K562 (cell line): ENCODE measurements at regions not wholly inside any gene's neighbourhood (a gene's known extent, or its start where the extent isn't known, plus 50 kb on each side); places are given as distances from the start of the nearest gene placed in this dataset.

ENCODE experiments used
- ATAC-seq: fragments of 200-7000 bp; cut with Tn5 transposase; 3 replicates; pipeline ENCODE4 v1.9.1; 2020; ENCODE audit warnings: moderate library complexity
- BruUV-seq: library from RNA; stranded (reverse); fragments of 400-500 nt; replicated peaks from 2 replicates; lab custom pipeline; 2021; lab: Mats Ljungman, UMichigan
- CTCF ChIA-PET: fragments of 300-600 bp; formaldehyde crosslinking; extraction: SDS; loops from one replicate; lab custom pipeline; 2021; ENCODE audit warnings: low intra/inter-chr PET ratio; lab: Yijun Ruan, JAX
- POLR2A ChIA-PET: fragments of 300-600, 350-650 bp; sonication (Branson Sonifier 250); formaldehyde crosslinking; extraction: SDS; loops from one replicate; lab custom pipeline; 2021; ENCODE audit warnings: antibody characterized with exemption, inconsistent platforms; lab: Yijun Ruan, JAX
- DNase-seq, 4 experiments: peaks; one replicate each; pipeline versions ENCODE4 v3.0.0 to v3.0.0-alpha.2; 2011 to 2018; ENCODE audit warnings: low spot score in 3 of 4, mixed read lengths in 3 of 4; ENCODE audit errors: extremely low read depth in 1 of 4
- FAIRE-seq: peaks from 2 replicates; lab custom pipeline; 2011; peaks lifted over from hg19 to GRCh38; lab: Jason Lieb, UNC
- H2AFZ ChIP-seq: 2 replicates; pipeline ENCODE4 v1.6.0; 2011; ENCODE audit warnings: low read depth, low read length, control low read depth, inconsistent platforms
- H3K27ac ChIP-seq: fragments of 200-600 bp; 3 replicates; pipeline ENCODE4 v1.8.0; 2011; ENCODE audit warnings: low read depth, mild to moderate bottlenecking, control low read depth, inconsistent platforms, low read length, moderate library complexity, mixed read lengths; ENCODE audit errors: extremely low read depth
- H3K27me3 ChIP-seq, 2 experiments: fragments of 300-600 bp in 1 of 2; 2 replicates in 1 of 2; 3 replicates in 1 of 2; pipeline versions ENCODE4 v1.6.0 to v1.8.0; 2011; ENCODE audit warnings: inconsistent platforms in 2 of 2, low read length in 2 of 2, mild to moderate bottlenecking in 1 of 2, mixed read lengths in 1 of 2, moderate library complexity in 1 of 2; ENCODE audit not compliant: control insufficient read depth in 2 of 2, insufficient read depth in 2 of 2
- H3K36me3 ChIP-seq: fragments of 300-600 bp; 3 replicates; pipeline ENCODE4 v1.8.0; 2011; ENCODE audit warnings: mild to moderate bottlenecking, low read length, inconsistent platforms; ENCODE audit not compliant: control insufficient read depth, insufficient read depth
- H3K4me1 ChIP-seq, 2 experiments: fragments of 200-600 bp in 1 of 2; replicated peaks in 1 of 2; 2 replicates in 1 of 2; 3 replicates in 1 of 2; pipeline versions ENCODE4 v1.5.1 to v1.8.0; 2011; ENCODE audit warnings: inconsistent platforms in 2 of 2, low read length in 2 of 2, mild to moderate bottlenecking in 1 of 2, mixed read lengths in 1 of 2, moderate library complexity in 1 of 2; ENCODE audit not compliant: control insufficient read depth in 2 of 2, insufficient read depth in 2 of 2
- H3K4me2 ChIP-seq: 2 replicates; pipeline ENCODE4 v1.6.1; 2011; ENCODE audit warnings: low read length, control low read depth, inconsistent platforms, mixed read lengths; ENCODE audit not compliant: insufficient read depth
- H3K4me3 ChIP-seq: fragments of 200-600 bp; sonication (generic), shearing (Covaris generic); 2 replicates; pipeline ENCODE4 v1.5.1; 2016; ENCODE audit warnings: control low read depth, inconsistent platforms
- H3K79me2 ChIP-seq: fragments of 200-600 bp; 3 replicates; pipeline ENCODE4 v1.8.0; 2011; ENCODE audit warnings: low read length, inconsistent platforms; ENCODE audit not compliant: control insufficient read depth, insufficient read depth
- H3K9ac ChIP-seq, 2 experiments: 2 replicates each; pipeline versions ENCODE4 v1.6.0 to v1.6.1; 2011; ENCODE audit warnings: low read depth in 2 of 2, low read length in 2 of 2, control low read depth in 1 of 2, inconsistent platforms in 1 of 2, mild to moderate bottlenecking in 1 of 2, mixed read lengths in 1 of 2; ENCODE audit not compliant: insufficient read depth in 1 of 2
- H3K9me1 ChIP-seq: one replicate; pipeline ENCODE4 v1.6.0; 2011; ENCODE audit warnings: inconsistent platforms, mild to moderate bottlenecking, low read length, moderate library complexity; ENCODE audit not compliant: control insufficient read depth, insufficient read depth
- H3K9me3 ChIP-seq: replicated peaks from 2 replicates; pipeline ENCODE4 v1.5.1; 2011; ENCODE audit warnings: low read depth, low read length, inconsistent platforms; ENCODE audit not compliant: control insufficient read depth, insufficient read depth
- H4K20me1 ChIP-seq: replicated peaks from 2 replicates; pipeline ENCODE4 v1.6.1; 2011; ENCODE audit warnings: low read length, inconsistent platforms, mixed read lengths; ENCODE audit not compliant: control insufficient read depth, insufficient read depth
- BRD4 ChIP-seq: fragments of 200-600 bp; sonication (generic); IDR thresholded peaks from 2 replicates; pipeline ENCODE4 v1.6.1; 2017; ENCODE audit warnings: inconsistent platforms
- CHCHD3 ChIP-seq: fragments of 250-450 bp; sonication (Bioruptor Pico); IDR thresholded peaks from 2 replicates; pipeline ENCODE4 v2.1.2; 2022; ENCODE audit warnings: mild to moderate bottlenecking
- CREB1 ChIP-seq, 2 experiments: sonication (generic) in 1 of 2; formaldehyde crosslinking in 1 of 2; IDR thresholded peaks; 2 replicates each; pipeline versions ENCODE4 v1.6.1 to v1.8.0; 2012 to 2022; ENCODE audit warnings: inconsistent platforms in 1 of 2, mild to moderate bottlenecking in 1 of 2, missing genetic modification reagents in 1 of 2, moderate library complexity in 1 of 2
- FOXJ2 ChIP-seq: fragments of 200-800 bp; sonication (Bioruptor generic); IDR thresholded peaks from 2 replicates; pipeline ENCODE4 v1.6.1; 2016; ENCODE audit warnings: missing genetic modification characterization, missing compliant biosample characterization
- GATA2 ChIP-seq: sonication (generic); formaldehyde crosslinking; IDR thresholded peaks from 2 replicates; pipeline ENCODE4 v1.4.0; 2020; ENCODE audit warnings: mild to moderate bottlenecking, missing genetic modification reagents
- SOX6 ChIP-seq: fragments of 450-650 bp; IDR thresholded peaks from 2 replicates; pipeline ENCODE4 v1.6.1; 2014; ENCODE audit warnings: mild to moderate bottlenecking
- WGBS: fragments of 100-300 bp; shearing (Covaris generic); methylation state at CpG from one replicate; pipeline ENCODE4 v1.1.6; 2016; ENCODE audit warnings: low coverage, mixed read lengths; ENCODE audit not compliant: insufficient coverage; ENCODE audit errors: missing lambda C conversion rate; 5-methylcytosine and 5-hydroxymethylcytosine counted together
- in situ Hi-C: fragments of 300-500 bp; cut with MboI; formaldehyde crosslinking; loops from 4 replicates; pipeline ENCODE4 v1.15.0; 2018; ENCODE audit warnings: inconsistent platforms, mixed read lengths
- intact Hi-C: fragments of 100-400 bp; cut with micrococcal nuclease; formaldehyde crosslinking; loops from 2 replicates; pipeline ENCODE4 v1.14.2; 2022
- TF ChIP-seq, protein P1 (sequence below): fragments of 450-650 bp; IDR thresholded peaks from 2 replicates; pipeline ENCODE4 v1.6.1; 2018; ENCODE audit not compliant: partially characterized antibody
- TF ChIP-seq, protein P2 (sequence below): sonication (generic); formaldehyde crosslinking; IDR thresholded peaks from 2 replicates; pipeline ENCODE4 v1.5.0; 2020; ENCODE audit warnings: missing genetic modification reagents

GRCh38 chr14:101020834-101021370, 117.4 kb upstream of the RTL1 start:
- WGBS = 1% methylated on average over 6 of the region's 7 CpGs
- Histone ChIP-seq H2AFZ (no peak overlapping the region), H3K9me3 (no peaks in the 10 kb centered on the region), H3K27ac (no peak overlapping the region), H3K79me2 (no peaks in the 10 kb centered on the region), H4K20me1 (no peaks in the 10 kb centered on the region), H3K9me1 (no peaks in the 10 kb centered on the region), H3K4me2 (no peak overlapping the region), H3K36me3 (no peaks in the 10 kb centered on the region), H3K27me3 (peaks cover 0 to 29% of the 10 kb centered on the region in 2 experiments; a peak in 2 of 5 replicates), H3K4me3 (no peak overlapping the region), H3K4me1 (no peaks in the 10 kb centered on the region; a peak in 1 of 5 replicates), H3K9ac (no peak overlapping the region)
- CTCF ChIA-PET = no interaction called here
- no peak for FAIRE-seq
- no TSS peak for BruUV-seq
- POLR2A ChIA-PET = interaction anchor here (0.6 kb wide), 1 partner anchor 16 kb away, joined by 3 read pairs; no protein-coding TSS in a partner anchor
- DNase-seq = no peak
- ATAC-seq = no peak
- no peak for TF ChIP-seq BRD4
- no peak for TF ChIP-seq GATA2
- no peak for TF ChIP-seq FOXJ2
- TF ChIP-seq, protein P1, sequence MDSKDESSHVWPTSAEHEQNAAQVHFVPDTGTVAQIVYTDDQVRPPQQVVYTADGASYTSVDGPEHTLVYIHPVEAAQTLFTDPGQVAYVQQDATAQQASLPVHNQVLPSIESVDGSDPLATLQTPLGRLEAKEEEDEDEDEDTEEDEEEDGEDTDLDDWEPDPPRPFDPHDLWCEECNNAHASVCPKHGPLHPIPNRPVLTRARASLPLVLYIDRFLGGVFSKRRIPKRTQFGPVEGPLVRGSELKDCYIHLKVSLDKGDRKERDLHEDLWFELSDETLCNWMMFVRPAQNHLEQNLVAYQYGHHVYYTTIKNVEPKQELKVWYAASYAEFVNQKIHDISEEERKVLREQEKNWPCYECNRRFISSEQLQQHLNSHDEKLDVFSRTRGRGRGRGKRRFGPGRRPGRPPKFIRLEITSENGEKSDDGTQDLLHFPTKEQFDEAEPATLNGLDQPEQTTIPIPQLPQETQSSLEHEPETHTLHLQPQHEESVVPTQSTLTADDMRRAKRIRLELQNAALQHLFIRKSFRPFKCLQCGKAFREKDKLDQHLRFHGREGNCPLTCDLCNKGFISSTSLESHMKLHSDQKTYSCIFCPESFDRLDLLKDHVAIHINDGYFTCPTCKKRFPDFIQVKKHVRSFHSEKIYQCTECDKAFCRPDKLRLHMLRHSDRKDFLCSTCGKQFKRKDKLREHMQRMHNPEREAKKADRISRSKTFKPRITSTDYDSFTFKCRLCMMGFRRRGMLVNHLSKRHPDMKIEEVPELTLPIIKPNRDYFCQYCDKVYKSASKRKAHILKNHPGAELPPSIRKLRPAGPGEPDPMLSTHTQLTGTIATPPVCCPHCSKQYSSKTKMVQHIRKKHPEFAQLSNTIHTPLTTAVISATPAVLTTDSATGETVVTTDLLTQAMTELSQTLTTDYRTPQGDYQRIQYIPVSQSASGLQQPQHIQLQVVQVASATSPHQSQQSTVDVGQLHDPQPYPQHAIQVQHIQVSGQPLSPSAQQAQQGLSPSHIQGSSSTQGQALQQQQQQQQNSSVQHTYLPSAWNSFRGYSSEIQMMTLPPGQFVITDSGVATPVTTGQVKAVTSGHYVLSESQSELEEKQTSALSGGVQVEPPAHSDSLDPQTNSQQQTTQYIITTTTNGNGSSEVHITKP = no peak
- TF ChIP-seq CREB1 (IDR thresholded peaks at IDR 0.05) = no peak
- TF ChIP-seq CREB1 (CRISPR knock-in tag; IDR thresholded peaks at IDR 0.05) = no peak
- no peak for TF ChIP-seq CHCHD3 (CRISPR knock-in tag)
- TF ChIP-seq, protein P2, sequence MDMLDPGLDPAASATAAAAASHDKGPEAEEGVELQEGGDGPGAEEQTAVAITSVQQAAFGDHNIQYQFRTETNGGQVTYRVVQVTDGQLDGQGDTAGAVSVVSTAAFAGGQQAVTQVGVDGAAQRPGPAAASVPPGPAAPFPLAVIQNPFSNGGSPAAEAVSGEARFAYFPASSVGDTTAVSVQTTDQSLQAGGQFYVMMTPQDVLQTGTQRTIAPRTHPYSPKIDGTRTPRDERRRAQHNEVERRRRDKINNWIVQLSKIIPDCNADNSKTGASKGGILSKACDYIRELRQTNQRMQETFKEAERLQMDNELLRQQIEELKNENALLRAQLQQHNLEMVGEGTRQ (CRISPR knock-in tag) = no peak
- no peak for TF ChIP-seq SOX6
- in situ Hi-C loops (no loop called here), intact Hi-C loops (no loop called here)
